ENCODE measurements at regions not wholly inside any gene's neighbourhood (a gene's known extent, or its start where the extent isn't known, plus 50 kb on each side); places are given as distances from the start of the nearest gene placed in this dataset.

DNA sequence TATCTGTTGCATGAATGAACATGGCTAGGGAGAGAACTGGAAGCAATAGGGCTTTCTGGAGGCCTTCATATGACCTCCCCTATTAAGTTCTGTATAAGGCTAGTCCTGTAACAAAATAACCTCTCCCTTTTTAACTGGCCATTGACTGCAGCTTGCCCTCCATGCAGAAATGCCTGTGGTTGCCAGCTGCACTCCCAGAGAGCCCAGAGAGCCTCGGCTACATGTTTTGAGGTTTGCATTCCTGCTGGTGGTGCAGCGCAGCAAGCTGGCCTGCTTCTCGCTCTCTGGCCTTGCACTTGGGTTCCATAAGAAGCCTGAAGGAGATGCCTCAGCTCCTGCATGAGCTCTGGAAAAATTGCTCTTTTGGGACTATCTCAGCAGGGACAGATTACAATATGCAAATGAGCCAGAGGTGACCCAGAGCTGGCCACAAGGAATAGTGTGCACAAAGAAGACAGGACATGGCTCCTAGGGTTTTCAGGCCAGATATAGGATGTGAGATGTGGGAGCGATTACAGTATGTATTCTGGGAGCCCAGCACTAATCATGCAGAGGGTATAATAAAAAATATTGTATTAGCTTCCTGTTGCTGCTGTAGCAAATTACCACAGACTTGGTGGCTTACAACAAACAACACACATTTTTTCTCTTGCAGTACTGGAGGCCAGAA, 186.7 kb downstream of the INSIG2 start:
- TF ChIP-seq CTCF (IDR thresholded peaks at IDR 0.05) (no peak), POLR2A (IDR thresholded peaks at IDR 0.05) (no peak)

Data from adrenal gland (tissue), 5 donors.